Left renal pelvis (tissue), 4 donors: ENCODE measurements at regions not wholly inside any gene's neighbourhood (a gene's known extent, or its start where the extent isn't known, plus 50 kb on each side); places are given as distances from the start of the nearest gene placed in this dataset.
"Not testable (repeated sequence)": the region's sequence is repeated elsewhere in the genome, so short reads cannot be mapped to it uniquely, and the experiment has no call there.

Experiments
- DNase-seq, 4 donors: peaks; one replicate each; pipeline ENCODE4 v3.0.0-alpha.2; 2013; ENCODE audit warnings: low read depth in 4 of 4, low spot score in 3 of 4

GRCh38 chr2:154580767-154581166, 117.7 kb upstream of the KCNJ3 start:
- no peak for DNase-seq

DNA sequence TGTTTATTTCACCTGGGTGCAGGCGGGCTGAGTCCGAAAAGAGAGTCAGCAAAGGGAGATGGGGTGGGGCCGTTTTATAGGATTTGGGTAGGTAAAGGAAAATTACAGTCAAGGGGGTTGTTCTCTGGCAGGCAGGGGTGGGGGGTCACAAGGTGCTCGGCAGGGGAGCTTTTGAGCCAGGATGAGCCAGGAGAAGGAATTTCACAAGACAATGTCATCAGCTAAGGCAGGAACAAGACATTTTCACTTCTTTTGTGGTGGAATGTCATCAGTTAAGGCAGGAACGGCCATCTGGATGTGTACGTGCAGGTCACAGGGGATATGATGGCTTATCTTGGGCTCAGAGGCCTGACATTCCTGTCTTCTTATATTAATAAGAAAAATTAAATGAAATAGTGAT, 115.8 kb upstream of the KCNJ3 start:
- DNase-seq, result not testable (repeated sequence)

- not testable (repeated sequence) for DNase-seq
Measured at GRCh38 chr2:154583274-154583673, 115.2 kb upstream of the KCNJ3 start.

GRCh38 chr2:154587739-154588138, 110.8 kb upstream of the KCNJ3 start:
- DNase-seq, result no peak

DNA sequence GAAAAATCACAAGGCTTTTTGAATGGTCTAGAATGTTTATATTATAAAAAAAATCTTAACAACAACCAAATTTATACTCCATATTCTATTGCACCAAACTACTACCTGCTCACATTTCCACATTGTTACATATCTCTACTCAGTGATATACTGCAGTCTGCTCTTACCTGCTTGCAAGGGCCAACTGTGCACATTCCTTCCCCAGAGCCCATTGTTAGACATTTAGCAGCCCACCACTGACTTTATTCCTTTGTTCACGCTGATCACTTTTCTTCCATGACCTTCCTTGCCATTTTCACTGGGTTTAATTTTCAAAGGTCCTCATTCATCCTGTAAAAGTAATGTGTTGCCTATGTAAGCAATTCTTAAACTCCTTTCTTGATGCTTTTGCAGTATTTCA, 109.7 kb upstream of the KCNJ3 start:
- no peak for DNase-seq

GRCh38 chr2:154589514-154589913, 109.0 kb upstream of the KCNJ3 start:
- DNase-seq, result no peak

- DNase-seq, result no peak
Measured at GRCh38 chr2:154591294-154591820, 107.1 kb upstream of the KCNJ3 start.

DNA sequence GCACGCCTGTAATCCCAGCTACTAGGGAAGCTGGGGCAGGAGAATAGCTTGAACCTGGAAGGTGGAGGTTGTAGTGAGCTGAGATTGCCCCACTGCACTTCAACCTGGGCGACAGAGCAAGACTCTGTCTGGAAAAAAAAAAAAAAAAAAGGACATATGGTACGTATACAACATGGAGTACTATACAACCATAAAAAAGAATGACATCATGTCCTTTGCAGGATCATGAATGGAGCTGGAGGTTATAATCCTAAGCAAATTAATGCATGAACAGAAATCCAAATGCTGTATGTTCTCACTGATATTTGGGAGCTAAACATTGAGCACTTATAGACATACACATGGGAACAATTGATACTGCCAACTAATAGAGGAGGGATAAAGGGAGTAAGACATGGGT, 99.3 kb upstream of the KCNJ3 start:
- no peak for DNase-seq

DNA sequence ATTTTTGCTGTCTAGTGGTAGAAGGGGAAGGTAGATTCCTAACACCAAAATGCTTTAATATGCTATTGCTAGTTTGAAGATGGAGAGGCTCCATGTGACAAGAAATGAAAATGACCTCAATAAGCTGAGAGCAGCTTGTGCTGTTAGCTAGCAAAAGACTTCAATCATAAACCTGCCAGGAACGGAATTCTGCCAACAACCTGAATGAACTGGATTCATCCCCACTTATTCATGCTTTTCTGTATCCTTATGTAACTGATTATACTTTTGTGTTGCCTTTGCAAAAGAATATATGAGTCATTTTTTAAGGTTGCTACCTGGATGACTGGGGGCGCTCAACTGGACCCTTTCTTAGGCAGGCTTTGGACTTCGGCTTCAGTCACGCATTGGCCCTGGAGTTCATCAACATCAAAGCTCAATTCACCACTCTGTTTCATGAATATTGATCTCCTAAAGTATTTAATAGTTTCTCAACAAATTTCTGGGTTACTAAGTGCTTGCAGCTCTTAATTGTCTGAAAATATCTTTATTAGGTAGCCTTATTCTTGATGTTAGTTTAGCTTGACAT, 97.5 kb upstream of the KCNJ3 start:
- no peak for DNase-seq

DNA sequence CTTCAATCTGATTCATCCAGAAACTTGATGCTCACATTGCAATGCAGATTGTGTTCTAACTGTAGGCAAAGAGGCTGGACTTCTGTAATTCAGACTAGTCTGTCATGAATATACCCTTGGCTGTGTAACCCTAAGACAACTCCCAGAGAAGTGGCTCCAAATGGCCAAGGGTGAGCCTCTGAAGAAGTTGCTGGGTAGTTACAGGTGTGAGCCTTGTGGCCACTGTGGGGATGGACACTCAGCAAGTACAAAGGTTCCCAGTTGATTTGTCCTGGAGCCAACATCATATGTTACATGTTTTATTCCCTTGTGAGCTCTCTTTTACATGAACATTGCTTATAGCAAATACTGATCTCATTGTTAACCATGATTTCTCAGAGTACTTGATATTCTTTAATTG, 94.8 kb upstream of the KCNJ3 start:
- DNase-seq, result no peak

DNA sequence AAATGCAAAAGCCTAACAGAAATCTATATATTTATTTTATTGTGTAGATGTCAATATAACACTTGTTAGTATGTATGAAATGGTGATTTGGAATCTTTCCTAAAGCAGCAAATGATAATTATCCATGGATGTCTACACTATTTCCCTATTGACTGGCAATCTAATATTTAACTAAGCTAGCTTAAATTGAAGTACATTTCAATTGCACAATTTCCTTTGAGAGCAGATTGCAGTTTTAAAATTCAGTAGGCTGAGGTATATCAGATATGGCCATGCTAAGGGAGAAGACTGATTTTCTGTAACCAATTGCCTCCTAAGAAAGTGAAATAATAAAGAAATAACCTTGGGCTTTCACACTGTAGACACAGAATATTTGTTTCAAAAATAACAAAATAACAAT, 90.1 kb upstream of the KCNJ3 start:
- no peak for DNase-seq

- DNase-seq, result no peak
Measured at GRCh38 chr2:154614906-154615305, 83.6 kb upstream of the KCNJ3 start.

DNA sequence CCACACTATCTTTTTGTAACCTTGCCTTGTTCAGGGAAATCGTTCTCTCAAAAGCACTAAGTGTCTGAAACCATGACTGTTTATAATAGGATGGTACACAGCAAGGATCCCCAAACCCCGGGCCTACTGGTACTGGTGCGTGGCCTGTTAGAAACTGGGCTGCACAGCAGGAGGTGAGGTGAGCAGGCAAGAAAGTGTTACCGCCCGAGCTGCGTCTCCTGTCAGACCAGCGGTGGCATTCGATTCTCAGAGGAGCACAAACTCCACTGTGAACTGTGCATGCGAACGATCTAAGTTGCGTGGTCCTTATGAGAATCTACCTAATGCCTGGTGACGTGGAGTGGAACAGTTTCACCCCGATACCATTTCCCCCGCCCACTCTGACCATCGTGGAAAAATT, 81.8 kb upstream of the KCNJ3 start:
- no peak for DNase-seq

- no peak for DNase-seq
Measured at GRCh38 chr2:154620471-154620870, 78.0 kb upstream of the KCNJ3 start.

- DNase-seq, result peak; percentile 5 to 26 (median 14)
Measured at GRCh38 chr2:154623819-154624218, 74.7 kb upstream of the KCNJ3 start.

- no peak for DNase-seq
Measured at GRCh38 chr2:154637456-154637855, 61.0 kb upstream of the KCNJ3 start.

GRCh38 chr2:154638783-154639182, 59.7 kb upstream of the KCNJ3 start:
- no peak for DNase-seq

- DNase-seq, result no peak
Measured at GRCh38 chr2:154640000-154640399, 58.5 kb upstream of the KCNJ3 start.
